ENCODE measurements at regions not wholly inside any gene's neighbourhood (a gene's known extent, or its start where the extent isn't known, plus 50 kb on each side); places are given as distances from the start of the nearest gene placed in this dataset.
"Not testable (repeated sequence)": the region's sequence is repeated elsewhere in the genome, so short reads cannot be mapped to it uniquely, and the experiment has no call there.

DNA sequence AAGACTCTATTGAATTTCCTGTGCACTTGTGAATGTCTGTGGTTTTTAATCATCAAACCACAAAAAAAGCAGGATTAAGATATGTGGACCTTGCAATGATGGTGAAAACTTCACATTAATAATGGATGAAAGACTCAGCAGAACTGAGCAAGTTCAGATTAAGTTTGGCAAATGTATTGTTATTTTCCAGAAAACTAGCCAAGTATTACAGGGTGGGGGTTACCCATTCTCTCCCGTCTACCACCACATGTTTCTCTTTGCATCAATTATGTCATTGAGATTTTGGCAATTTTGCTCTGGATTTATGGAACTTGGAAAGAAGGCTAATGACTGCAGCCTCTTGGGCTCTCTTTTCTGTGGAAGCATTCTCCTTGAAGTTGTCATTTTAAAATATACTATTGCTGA lies 577.1 kb downstream of the ANKRD50 start:
- peaks cover 0 to 20% of the 10 kb centered on the region in 2 donors for H3K27me3 Mint-ChIP-seq
- H3K4me3 Mint-ChIP-seq = no peak overlapping the region
- H3K27ac Mint-ChIP-seq = no peak overlapping the region

DNA sequence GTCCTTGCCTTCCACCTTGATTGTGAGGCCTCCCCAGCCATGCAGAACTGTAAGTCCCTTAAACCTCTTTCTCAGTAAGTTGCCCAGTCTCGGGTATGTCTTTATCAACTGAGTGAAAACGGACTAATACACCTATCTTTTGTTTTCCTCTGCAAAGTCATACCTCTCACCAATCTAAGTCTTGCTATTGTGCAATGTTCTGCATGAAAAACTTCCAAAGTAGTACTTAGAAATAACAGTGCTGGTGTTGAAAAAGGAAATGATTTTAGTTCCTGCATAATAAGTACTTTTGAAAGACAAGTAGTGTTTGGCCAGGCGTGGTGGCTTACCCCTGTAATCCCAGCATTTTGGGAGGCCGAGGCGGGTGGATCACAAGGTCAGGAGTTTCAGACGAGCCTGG lies 573.5 kb downstream of the ANKRD50 start:
- H3K4me3 Mint-ChIP-seq = no peak overlapping the region
- H3K27ac Mint-ChIP-seq = no peak overlapping the region
- no peaks in the 10 kb centered on the region for H3K36me3 Mint-ChIP-seq
- peaks cover 0 to 14% of the 10 kb centered on the region in 2 donors for H3K27me3 Mint-ChIP-seq
- peaks cover 4% of the 10 kb centered on the region in 2 donors for H3K9me3 Mint-ChIP-seq
- DNase-seq (no peak), ATAC-seq (replicated peaks) (no peak)
- no peaks in the 10 kb centered on the region for H3K4me1 Mint-ChIP-seq

More for the DNA sequence above, 577.1 kb downstream of the ANKRD50 start:
- Mint-ChIP-seq H3K36me3 (peaks cover 3 to 5% of the 10 kb centered on the region in 2 donors), H3K9me3 (peaks cover 8 to 14% of the 10 kb centered on the region in 2 donors), H3K4me1 (no peaks in the 10 kb centered on the region)
- ATAC-seq (replicated peaks) = no peak
- DNase-seq = no peak

DNA sequence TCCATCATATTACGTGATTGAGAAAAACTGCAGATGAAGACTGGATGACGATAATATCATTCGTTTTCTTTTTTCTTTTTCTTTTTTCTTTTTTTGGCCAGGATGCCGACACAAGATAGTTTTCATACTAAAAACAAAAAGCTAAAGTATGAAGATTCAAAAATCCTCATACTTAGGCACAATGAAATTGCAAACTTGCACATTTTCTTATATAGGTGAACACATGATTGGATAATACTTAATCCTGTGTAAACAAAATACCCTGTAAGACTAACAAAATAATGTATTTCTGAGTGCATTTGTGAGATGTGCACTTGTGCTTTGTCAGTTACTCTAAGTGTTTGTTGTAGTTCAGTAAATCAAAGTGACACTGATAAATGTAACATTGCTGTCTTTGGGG lies 568.9 kb downstream of the ANKRD50 start:
- Mint-ChIP-seq H3K36me3 (no peaks in the 10 kb centered on the region), H3K27me3 (no peaks in the 10 kb centered on the region), H3K4me3 (no peak overlapping the region), H3K9me3 (peaks cover 3 to 4% of the 10 kb centered on the region in 2 donors), H3K4me1 (no peaks in the 10 kb centered on the region), H3K27ac (no peak overlapping the region)
- ATAC-seq (replicated peaks) (no peak), DNase-seq (no peak)

DNA sequence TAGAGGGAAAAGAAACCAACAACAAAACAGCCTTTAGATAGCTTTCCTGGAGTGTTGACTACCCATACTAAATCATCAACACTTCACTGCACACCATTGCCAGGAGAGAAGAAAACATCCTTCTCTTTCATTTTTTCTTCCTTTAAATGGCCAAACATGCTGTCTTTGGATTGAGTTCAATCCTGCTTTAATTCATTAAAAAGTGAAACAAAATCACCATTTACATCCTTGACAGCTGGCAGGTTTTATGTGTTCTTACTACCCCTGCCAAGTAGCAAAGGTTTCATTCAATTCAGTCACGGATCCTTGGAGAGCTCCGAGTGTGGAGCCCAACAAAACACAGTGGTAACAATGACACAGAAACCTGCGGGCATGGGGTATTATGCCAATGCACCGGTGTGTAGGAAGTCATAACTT lies 568.3 kb downstream of the ANKRD50 start:
- Mint-ChIP-seq H3K27ac (no peak overlapping the region), H3K9me3 (no peaks in the 10 kb centered on the region), H3K36me3 (no peaks in the 10 kb centered on the region), H3K4me3 (no peak overlapping the region), H3K4me1 (no peaks in the 10 kb centered on the region), H3K27me3 (peaks cover 0 to under 1% of the 10 kb centered on the region in 2 donors)
- DNase-seq (no peak), ATAC-seq (replicated peaks) (no peak)

DNA sequence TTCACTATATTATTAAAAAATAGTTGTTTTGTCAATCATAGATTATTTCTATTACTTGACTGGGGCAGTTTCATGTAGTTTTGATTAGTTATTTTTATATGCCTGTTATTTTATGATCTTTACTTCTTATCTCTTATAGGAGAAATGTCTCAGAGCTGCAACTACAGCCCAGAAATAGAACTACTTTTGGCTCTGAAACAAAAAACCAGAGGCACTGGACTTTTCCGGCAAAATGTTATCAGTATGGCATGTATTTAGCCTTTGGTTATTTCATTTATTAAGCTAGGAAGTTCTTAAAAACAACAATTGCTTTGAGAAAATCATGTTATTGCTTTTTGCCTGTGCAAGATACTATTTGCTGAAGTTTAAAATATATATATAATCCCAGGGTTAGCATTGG lies 566.5 kb downstream of the ANKRD50 start:
- H3K27me3 Mint-ChIP-seq = peaks cover 6 to 8% of the 10 kb centered on the region in 2 donors
- H3K36me3 Mint-ChIP-seq = no peaks in the 10 kb centered on the region
- H3K9me3 Mint-ChIP-seq = no peaks in the 10 kb centered on the region
- no peak for DNase-seq
- no peaks in the 10 kb centered on the region for H3K4me1 Mint-ChIP-seq
- no peak overlapping the region for H3K4me3 Mint-ChIP-seq
- no peak for ATAC-seq (replicated peaks)
- H3K27ac Mint-ChIP-seq = no peak overlapping the region

DNA sequence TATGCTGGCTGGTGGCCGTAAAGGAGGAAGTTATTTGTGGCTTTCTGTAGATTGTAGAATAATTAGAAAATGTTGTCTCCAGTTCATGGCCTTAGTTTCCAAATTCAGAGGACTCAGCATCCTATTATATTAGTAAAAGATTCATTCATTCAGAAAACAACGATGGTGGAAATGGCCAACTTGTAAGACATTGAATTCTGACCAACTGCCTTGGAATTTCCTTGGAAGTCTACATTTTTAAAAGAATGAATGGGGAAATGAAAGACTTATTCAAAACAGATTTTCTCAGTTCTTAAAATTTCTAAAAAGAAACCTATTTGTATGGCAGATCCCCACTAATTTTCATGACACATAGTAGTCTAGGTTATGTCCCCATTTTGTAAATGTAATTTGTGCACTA lies 561.5 kb downstream of the ANKRD50 start:
- ATAC-seq (replicated peaks) (no peak), DNase-seq (no peak)
- H3K36me3 Mint-ChIP-seq = no peaks in the 10 kb centered on the region
- peaks cover 6 to 8% of the 10 kb centered on the region in 2 donors for H3K27me3 Mint-ChIP-seq
- H3K9me3 Mint-ChIP-seq = no peaks in the 10 kb centered on the region
- no peaks in the 10 kb centered on the region for H3K4me1 Mint-ChIP-seq
- no peak overlapping the region for H3K4me3 Mint-ChIP-seq
- no peak overlapping the region for H3K27ac Mint-ChIP-seq

DNA sequence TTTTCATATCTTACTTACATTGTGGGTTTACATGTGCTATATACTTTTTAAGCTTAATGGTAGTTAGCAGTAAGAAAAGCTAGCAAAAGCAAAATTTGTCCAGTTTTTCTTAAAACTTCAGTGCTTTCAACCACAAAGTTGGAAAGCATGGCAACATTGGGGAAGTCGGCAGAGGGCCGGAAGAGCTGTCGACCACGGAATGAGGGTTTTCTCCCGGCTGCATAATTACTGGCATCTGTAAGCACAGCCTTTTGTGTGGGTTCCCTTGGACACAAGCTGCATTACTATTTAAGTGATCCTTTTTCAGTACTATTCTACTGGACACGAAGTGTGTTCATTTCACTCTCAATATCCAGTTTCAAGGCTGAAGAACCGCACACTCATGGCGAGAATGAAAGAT lies 560.4 kb downstream of the ANKRD50 start:
- H3K36me3 Mint-ChIP-seq = no peaks in the 10 kb centered on the region
- no peak for DNase-seq
- H3K27ac Mint-ChIP-seq = no peak overlapping the region

DNA sequence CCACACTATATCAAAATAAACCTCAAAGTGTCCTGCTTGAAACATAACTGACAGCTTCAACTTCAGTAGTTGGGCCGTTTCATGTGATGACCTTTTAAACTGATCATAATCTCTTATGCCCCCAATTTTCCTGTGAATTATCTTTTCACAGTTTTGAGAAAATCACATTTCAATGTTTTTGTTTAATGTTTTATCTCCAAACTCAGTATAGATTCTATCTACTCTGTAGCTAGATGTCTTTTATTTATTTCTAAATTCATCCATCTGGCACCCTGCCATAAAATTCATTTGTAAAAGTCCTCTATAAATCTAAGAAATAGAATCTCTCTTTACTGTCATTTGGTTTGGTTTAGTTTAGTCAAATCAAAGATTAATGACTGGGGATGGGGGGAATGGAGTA lies 557.3 kb downstream of the ANKRD50 start:
- no peak overlapping the region for H3K4me3 Mint-ChIP-seq
- DNase-seq = no peak
- H3K36me3 Mint-ChIP-seq = no peaks in the 10 kb centered on the region
- H3K27me3 Mint-ChIP-seq = no peaks in the 10 kb centered on the region
- ATAC-seq (replicated peaks) = no peak
- H3K27ac Mint-ChIP-seq = no peak overlapping the region
- no peaks in the 10 kb centered on the region for H3K4me1 Mint-ChIP-seq
- H3K9me3 Mint-ChIP-seq = peaks cover 0 to 2% of the 10 kb centered on the region in 2 donors

More for the DNA sequence above, 560.4 kb downstream of the ANKRD50 start:
- Mint-ChIP-seq H3K9me3 (no peaks in the 10 kb centered on the region), H3K27me3 (peaks cover 6 to 8% of the 10 kb centered on the region in 2 donors), H3K4me3 (no peak overlapping the region), H3K4me1 (no peaks in the 10 kb centered on the region)
- ATAC-seq (replicated peaks) = no peak

DNA sequence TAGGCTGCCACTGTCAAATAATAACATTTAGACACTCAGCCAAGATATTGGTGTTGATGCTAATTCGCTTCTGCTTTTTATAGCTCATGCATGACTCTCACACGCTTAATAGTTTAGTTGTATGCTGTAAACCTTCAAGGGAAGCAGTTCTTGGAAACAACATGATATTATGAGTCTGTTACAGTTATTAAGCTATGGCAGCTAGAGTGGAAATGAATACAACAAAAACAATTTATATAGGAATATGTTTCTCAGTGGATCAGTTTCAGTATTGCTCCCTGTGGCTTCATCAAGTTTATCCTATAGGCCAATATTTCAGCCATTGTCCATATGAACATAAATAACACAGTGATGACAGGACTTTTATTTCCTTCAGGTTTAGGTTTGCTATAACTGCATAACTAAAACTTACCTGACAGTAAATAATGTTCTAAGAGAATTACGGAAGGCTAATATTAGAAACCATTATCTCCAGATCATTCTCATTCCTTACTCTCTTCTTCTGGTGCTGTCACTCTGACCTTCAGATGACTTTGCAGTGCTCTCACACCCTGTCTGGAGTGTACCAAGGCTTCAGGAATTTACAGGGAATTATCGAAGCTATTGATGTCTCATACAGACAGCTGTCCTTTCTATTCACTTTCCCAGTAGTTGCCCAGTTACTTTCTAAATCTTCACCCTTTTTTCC lies 555.0 kb downstream of the ANKRD50 start:
- Mint-ChIP-seq H3K27ac (no peak overlapping the region), H3K9me3 (peaks cover 0 to 2% of the 10 kb centered on the region in 2 donors), H3K27me3 (no peaks in the 10 kb centered on the region), H3K4me3 (no peak overlapping the region), H3K36me3 (no peaks in the 10 kb centered on the region), H3K4me1 (no peaks in the 10 kb centered on the region)
- DNase-seq (no peak), ATAC-seq (replicated peaks) (no peak)

DNA sequence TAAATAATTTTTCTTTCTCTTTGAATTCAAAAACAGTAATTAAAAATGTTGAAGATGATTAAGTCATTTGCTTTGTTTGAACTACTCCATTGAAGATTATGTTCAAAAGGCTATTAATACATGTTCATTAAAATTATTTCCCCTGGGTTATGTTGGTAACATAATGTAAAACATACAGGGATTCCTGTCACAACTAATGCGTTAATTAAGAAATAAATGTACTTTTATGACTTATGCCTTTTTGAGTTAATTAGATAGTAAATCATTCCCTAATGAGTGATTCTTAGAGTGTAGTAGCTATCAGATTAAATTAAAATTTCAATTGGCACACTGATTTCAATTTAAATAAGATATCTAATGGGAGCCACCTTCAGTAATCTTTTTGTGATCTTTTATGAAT lies 549.1 kb downstream of the ANKRD50 start:
- Mint-ChIP-seq H3K27me3 (no peaks in the 10 kb centered on the region), H3K27ac (no peak overlapping the region), H3K9me3 (peaks cover 0 to 4% of the 10 kb centered on the region in 2 donors), H3K36me3 (no peaks in the 10 kb centered on the region), H3K4me1 (no peaks in the 10 kb centered on the region), H3K4me3 (no peak overlapping the region)
- ATAC-seq (replicated peaks) (no peak), DNase-seq (no peak)

DNA sequence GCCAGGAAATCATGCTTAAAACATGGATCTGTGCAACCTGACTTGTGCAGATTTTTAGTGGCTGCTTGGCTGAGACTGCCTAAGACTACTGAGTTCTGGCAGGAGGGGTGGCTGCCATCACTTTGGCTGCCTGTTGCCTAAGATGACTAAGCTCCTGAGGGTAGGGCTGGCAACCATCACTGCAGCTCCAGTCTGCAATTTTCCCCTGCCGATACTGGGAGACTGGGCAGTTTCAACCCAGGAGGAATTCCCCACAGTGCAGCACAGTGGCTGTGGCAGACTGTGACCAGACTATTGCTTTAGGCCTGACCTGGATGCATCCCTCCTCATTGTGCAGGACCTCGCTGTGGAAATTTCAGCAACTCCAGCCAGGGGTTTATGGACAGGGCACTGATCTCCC lies 544.9 kb downstream of the ANKRD50 start:
- H3K27ac Mint-ChIP-seq = no peak overlapping the region
- H3K27me3 Mint-ChIP-seq = peaks cover 0 to 6% of the 10 kb centered on the region in 2 donors
- H3K4me3 Mint-ChIP-seq = no peak overlapping the region
- H3K4me1 Mint-ChIP-seq = no peaks in the 10 kb centered on the region
- DNase-seq (no peak), ATAC-seq (replicated peaks) (no peak)
- H3K9me3 Mint-ChIP-seq = peaks cover 9 to 13% of the 10 kb centered on the region in 2 donors
- H3K36me3 Mint-ChIP-seq = peaks cover 0 to 4% of the 10 kb centered on the region in 2 donors

DNA sequence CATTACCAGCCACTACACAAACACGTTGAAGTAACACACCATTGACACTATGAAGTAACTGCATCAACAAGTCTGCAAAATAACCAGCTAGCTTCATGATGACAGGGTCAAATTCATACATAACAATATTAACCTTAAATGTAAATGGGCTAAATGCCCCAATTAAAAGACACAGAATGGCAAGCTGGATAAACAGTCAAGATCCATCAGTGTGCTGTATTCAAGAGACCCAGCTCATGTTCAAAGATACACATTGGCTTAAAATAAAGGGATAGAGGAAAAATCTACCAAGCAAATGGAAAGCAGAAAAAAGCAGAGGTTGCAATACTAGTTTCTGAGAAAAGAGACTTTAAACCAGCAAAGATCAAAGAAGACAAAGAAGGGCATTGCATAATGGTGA lies 543.0 kb downstream of the ANKRD50 start:
- DNase-seq; H3K27me3 Mint-ChIP-seq; H3K36me3 Mint-ChIP-seq; ATAC-seq (replicated peaks); H3K27ac Mint-ChIP-seq; H3K4me3 Mint-ChIP-seq; H3K4me1 Mint-ChIP-seq: not testable (repeated sequence)
- H3K9me3 Mint-ChIP-seq = peaks cover 9 to 15% of the 10 kb centered on the region in 2 donors

DNA sequence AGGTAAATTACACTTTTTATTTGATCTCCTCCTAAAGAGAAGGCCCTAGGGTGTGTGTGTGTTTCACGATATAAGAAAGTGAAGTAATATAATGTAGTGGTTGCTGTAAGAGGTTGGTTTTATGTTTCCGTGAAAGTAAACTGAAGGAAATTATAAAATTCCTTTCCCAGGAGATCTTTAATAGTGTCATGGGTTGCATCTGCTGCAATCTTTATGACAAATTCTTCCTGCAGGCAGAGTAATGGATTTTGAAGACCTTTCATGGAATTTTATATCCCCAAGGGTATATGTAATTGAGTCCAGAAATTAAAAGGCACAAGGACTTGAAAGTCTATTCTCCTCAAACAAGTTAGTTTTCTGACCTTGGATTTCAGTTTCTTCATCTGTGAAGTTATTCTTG lies 538.6 kb downstream of the ANKRD50 start:
- H3K36me3 Mint-ChIP-seq = peaks cover 0 to under 1% of the 10 kb centered on the region in 2 donors
- H3K4me1 Mint-ChIP-seq = no peaks in the 10 kb centered on the region
- DNase-seq (no peak), ATAC-seq (replicated peaks) (no peak)
- H3K27ac Mint-ChIP-seq = no peak overlapping the region
- H3K9me3 Mint-ChIP-seq = peaks cover 5 to 9% of the 10 kb centered on the region in 2 donors
- peaks cover 0 to 1% of the 10 kb centered on the region in 2 donors for H3K27me3 Mint-ChIP-seq
- no peak overlapping the region for H3K4me3 Mint-ChIP-seq

DNA sequence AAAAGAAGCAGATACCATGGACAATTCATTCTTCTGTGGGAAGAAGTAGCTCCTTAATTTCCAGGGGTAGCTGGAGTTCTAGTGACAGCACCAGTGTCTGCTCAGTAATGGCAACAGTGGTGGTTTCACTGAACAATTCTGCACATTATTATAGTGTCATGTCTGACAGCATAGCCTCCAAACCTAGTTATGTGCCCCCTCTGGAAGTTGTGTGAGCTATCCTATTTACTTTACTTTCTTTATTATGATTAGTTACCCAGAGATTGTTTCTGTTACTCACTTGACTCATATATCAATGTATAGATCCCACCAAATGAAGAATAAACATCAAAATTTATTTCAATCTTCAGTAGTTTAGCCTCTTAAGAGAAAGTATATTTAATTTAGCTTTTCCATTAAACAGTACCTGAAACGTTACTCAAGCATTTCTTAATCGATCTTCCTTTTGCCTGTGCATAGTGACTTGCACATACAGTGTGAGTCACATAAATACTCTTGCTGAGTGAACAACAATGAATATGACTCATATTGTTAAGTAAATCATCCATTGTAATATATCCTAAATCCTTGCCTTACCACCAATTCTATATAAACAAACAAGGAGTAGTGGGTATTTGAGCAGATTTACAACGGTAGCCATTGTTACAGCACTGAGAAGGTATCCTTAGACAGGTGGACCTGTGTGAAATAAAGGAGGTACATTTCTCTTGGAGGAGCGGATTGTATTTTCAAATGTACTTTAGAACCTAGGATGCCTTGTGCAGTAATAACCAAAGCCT lies 534.7 kb downstream of the ANKRD50 start:
- no peak for DNase-seq
- Mint-ChIP-seq H3K36me3 (no peaks in the 10 kb centered on the region), H3K27ac (no peak overlapping the region), H3K4me3 (no peak overlapping the region), H3K4me1 (no peaks in the 10 kb centered on the region), H3K9me3 (peaks cover 0 to 1% of the 10 kb centered on the region in 2 donors), H3K27me3 (no peaks in the 10 kb centered on the region)
- no peak for ATAC-seq (replicated peaks)

DNA sequence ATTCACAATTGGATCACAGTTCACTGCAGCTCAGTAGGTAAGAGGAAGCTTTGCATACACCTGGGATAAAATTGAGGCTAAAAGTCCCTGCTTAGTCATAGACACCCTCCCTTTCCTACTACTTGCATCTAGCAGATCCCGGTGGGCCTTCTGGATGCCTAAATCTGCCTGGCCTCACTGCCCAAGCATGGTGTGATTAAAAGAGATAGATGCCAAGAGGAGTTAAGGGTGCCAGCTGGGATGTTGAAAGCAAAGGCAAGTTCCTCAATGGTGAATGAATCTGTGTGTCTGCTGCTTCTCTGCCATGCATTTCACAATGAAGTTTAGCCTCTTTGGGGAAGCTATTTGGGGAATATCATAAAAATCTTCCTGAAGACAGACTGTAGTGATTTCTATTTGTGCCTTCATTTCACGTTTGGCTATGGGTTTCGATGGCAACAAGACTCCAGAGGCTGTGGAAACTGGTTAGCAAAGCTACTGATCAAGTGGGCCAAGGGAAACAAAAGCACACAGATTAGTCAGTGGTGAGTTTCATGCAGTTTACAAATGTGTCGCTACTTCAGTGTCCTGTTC lies 534.0 kb downstream of the ANKRD50 start:
- Mint-ChIP-seq H3K27ac (no peak overlapping the region), H3K36me3 (no peaks in the 10 kb centered on the region), H3K4me3 (no peak overlapping the region), H3K27me3 (no peaks in the 10 kb centered on the region), H3K4me1 (no peaks in the 10 kb centered on the region), H3K9me3 (peaks cover 0 to 1% of the 10 kb centered on the region in 2 donors)
- ATAC-seq (replicated peaks) (no peak), DNase-seq (no peak)
